ENCODE measurements at regions not wholly inside any gene's neighbourhood (a gene's known extent, or its start where the extent isn't known, plus 50 kb on each side); places are given as distances from the start of the nearest gene placed in this dataset.

GRCh38 chr11:71183878-71184277, 68.5 kb downstream of the SHANK2 start:
- intact Hi-C loops (cut with DNase I; ENCODE audit: low total_unique reads), result no loop called here
- no peak overlapping the region for H3K27ac ChIP-seq
- H3K36me3 ChIP-seq, result no peaks in the 10 kb centered on the region
- TF ChIP-seq POLR2A (IDR thresholded peaks at IDR 0.05) (no peak), POLR2AphosphoS5 (IDR thresholded peaks at IDR 0.05) (no peak), CTCF (IDR thresholded peaks at IDR 0.05 in 8 of 11, conservative IDR thresholded peaks at IDR 0.05 in 3 of 11) (no peak)
- H3K27me3 ChIP-seq (replicated peaks in 1 of 7), result peaks cover 0 to 4% (median 0%) of the 10 kb centered on the region in 7 donors
- 81 to 86% (median 81%) methylated on average over 10 of the region's 10 CpGs for WGBS, 5 donors
- DNase-seq, result peak; percentile 18
- H3K4me1 ChIP-seq, result no peaks in the 10 kb centered on the region
- no peak overlapping the region for H3K4me3 ChIP-seq
- no peaks in the 10 kb centered on the region for H3K9me3 ChIP-seq

GRCh38 chr11:71182791-71183677, 69.3 kb downstream of the SHANK2 start:
- no peak overlapping the region for H3K27ac ChIP-seq
- DNase-seq, result peak; percentile 36
- H3K4me1 ChIP-seq, result no peaks in the 10 kb centered on the region
- H3K27me3 ChIP-seq (replicated peaks in 1 of 7), result peaks cover 0 to 11% (median 0%) of the 10 kb centered on the region in 7 donors
- intact Hi-C loops (cut with DNase I; ENCODE audit: low total_unique reads), result no loop called here
- H3K4me3 ChIP-seq, result no peak overlapping the region
- 83 to 88% (median 88%) methylated on average over 12 to 14 of the region's 14 CpGs for WGBS, 5 donors
- no peak for TF ChIP-seq POLR2AphosphoS5 (IDR thresholded peaks at IDR 0.05)
- TF ChIP-seq CTCF (IDR thresholded peaks at IDR 0.05 in 8 of 11, conservative IDR thresholded peaks at IDR 0.05 in 3 of 11), result no peak
- no peak for TF ChIP-seq POLR2A (IDR thresholded peaks at IDR 0.05)
- no peaks in the 10 kb centered on the region for H3K9me3 ChIP-seq
- H3K36me3 ChIP-seq, result no peaks in the 10 kb centered on the region

- 86 to 93% (median 91%) methylated on average over 14 of the region's 14 CpGs for WGBS, 5 donors
- H3K4me1 ChIP-seq, result no peaks in the 10 kb centered on the region
- peaks cover 0 to 14% (median 10%) of the 10 kb centered on the region in 8 donors for H3K9me3 ChIP-seq
- no peak overlapping the region for H3K27ac ChIP-seq
- intact Hi-C loops (cut with DNase I; ENCODE audit: low total_unique reads), result no loop called here
- H3K27me3 ChIP-seq (replicated peaks in 1 of 7), result peaks cover 0 to 11% (median 0%) of the 10 kb centered on the region in 7 donors
- DNase-seq, result peak; percentile 38
- H3K36me3 ChIP-seq, result no peaks in the 10 kb centered on the region
- TF ChIP-seq POLR2A (IDR thresholded peaks at IDR 0.05) (no peak), CTCF (IDR thresholded peaks at IDR 0.05 in 8 of 11, conservative IDR thresholded peaks at IDR 0.05 in 3 of 11) (no peak), POLR2AphosphoS5 (IDR thresholded peaks at IDR 0.05) (no peak)
- H3K4me3 ChIP-seq, result no peak overlapping the region
Measured at GRCh38 chr11:71181566-71181965, 70.8 kb downstream of the SHANK2 start.

GRCh38 chr11:71180694-71181470, 71.5 kb downstream of the SHANK2 start:
- H3K27me3 ChIP-seq (replicated peaks in 1 of 7), result peaks cover 0 to 11% (median 0%) of the 10 kb centered on the region in 7 donors
- TF ChIP-seq POLR2A (IDR thresholded peaks at IDR 0.05) (no peak), CTCF (IDR thresholded peaks at IDR 0.05 in 8 of 11, conservative IDR thresholded peaks at IDR 0.05 in 3 of 11) (no peak), POLR2AphosphoS5 (IDR thresholded peaks at IDR 0.05) (no peak)
- peak; percentile 38 for DNase-seq
- no peak overlapping the region for H3K4me3 ChIP-seq
- intact Hi-C loops (cut with DNase I; ENCODE audit: low total_unique reads), result no loop called here
- H3K9me3 ChIP-seq, result peaks cover 0 to 21% (median 16%) of the 10 kb centered on the region in 8 donors
- H3K4me1 ChIP-seq, result no peaks in the 10 kb centered on the region
- H3K36me3 ChIP-seq, result no peaks in the 10 kb centered on the region
- H3K27ac ChIP-seq, result no peak overlapping the region
- 38 to 47% (median 42%) methylated on average over 15 of the region's 15 CpGs for WGBS, 5 donors
